ENCODE measurements at regions not wholly inside any gene's neighbourhood (a gene's known extent, or its start where the extent isn't known, plus 50 kb on each side); places are given as distances from the start of the nearest gene placed in this dataset.

DNA sequence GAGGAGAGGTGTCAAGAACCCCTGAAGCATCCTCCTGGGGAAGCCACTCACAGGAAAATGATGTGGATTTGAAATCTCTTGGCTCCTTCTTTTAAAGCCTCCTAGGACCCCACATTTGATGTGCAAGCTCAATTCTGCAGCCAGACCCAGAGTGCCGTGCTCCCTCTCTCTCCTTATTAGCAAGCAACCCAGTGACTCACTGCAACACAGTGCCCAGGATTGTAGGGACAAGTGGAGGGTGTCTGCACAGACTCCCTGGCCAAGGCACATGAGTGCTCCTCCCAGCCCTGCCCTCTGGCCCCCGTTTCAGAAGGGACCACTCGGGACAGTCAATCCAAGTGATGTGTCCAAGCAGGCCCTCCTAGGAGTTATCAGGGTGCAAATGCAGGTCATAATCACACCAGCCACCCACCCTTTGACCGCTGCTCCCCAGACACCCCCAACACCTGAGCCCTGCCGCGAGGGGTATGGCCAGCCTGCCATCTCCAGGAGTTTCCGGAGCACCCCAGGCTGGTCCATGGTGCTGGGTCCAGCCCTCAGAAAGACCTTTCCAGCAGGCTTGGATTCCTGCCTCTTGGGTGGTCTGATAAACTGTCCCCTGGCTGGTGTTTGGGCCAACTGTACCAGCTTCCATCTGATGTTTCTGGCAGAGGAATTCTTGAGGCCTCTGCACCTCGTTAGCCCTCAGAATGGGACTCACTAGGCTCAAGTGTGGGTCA lies 54.5 kb upstream of the CXCL12 start:
- no peak for ATAC-seq (ENCODE audit: insufficient read depth, low FRiP score)
- TF ChIP-seq, protein P1, sequence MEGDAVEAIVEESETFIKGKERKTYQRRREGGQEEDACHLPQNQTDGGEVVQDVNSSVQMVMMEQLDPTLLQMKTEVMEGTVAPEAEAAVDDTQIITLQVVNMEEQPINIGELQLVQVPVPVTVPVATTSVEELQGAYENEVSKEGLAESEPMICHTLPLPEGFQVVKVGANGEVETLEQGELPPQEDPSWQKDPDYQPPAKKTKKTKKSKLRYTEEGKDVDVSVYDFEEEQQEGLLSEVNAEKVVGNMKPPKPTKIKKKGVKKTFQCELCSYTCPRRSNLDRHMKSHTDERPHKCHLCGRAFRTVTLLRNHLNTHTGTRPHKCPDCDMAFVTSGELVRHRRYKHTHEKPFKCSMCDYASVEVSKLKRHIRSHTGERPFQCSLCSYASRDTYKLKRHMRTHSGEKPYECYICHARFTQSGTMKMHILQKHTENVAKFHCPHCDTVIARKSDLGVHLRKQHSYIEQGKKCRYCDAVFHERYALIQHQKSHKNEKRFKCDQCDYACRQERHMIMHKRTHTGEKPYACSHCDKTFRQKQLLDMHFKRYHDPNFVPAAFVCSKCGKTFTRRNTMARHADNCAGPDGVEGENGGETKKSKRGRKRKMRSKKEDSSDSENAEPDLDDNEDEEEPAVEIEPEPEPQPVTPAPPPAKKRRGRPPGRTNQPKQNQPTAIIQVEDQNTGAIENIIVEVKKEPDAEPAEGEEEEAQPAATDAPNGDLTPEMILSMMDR (IDR thresholded peaks at IDR 0.05; ENCODE audit: control extremely low read depth, extremely low read depth): no peak
- peaks cover 0 to 21% (median 1%) of the 10 kb centered on the region in 4 donors for H3K9me3 ChIP-seq (ENCODE audit: control insufficient read depth in 4 of 4, insufficient read depth in 3 of 4, low read length in 3 of 4)
- H3K9ac ChIP-seq (ENCODE audit: insufficient read depth in 1 of 2, low read length in 2 of 2): no peak overlapping the region
- DNase-seq: peak in 2 of 3 donors; percentile 31 to 75
- no peaks in the 10 kb centered on the region for H3K27me3 ChIP-seq (ENCODE audit: control insufficient read depth in 3 of 3, insufficient read depth in 3 of 3, low read length in 2 of 3)
- H3K4me1 ChIP-seq (ENCODE audit: control insufficient read depth in 5 of 5, insufficient read depth in 5 of 5, low read length in 5 of 5): peaks cover 0 to 31% (median 18%) of the 10 kb centered on the region in 5 donors
- no peak overlapping the region for H3K27ac ChIP-seq (ENCODE audit: low read depth in 1 of 2, low read length in 1 of 2)
- no peaks in the 10 kb centered on the region for H3K36me3 ChIP-seq (ENCODE audit: control insufficient read depth in 4 of 4, insufficient read depth in 4 of 4, low read length in 4 of 4)
- no peak overlapping the region for H3K4me3 ChIP-seq
- WGBS, 2 donors: 77 to 92% methylated on average over 8 of the region's 8 CpGs

DNA sequence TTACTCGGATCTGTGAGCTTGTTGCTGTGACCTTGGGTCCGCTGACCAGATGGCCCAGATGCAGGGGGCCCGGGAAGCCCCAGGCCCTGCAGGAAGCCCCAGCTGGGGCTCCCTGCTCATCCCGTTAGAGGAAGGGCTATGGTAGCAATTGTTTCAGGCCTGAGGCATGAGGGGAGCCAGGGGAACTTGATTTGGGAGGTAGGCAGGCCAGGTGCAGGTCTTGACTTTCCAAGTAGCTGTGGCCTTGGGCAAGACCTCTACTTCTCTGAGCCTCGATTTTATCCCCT lies 55.0 kb upstream of the CXCL12 start:
- no peaks in the 10 kb centered on the region for H3K27me3 ChIP-seq (ENCODE audit: control insufficient read depth in 3 of 3, insufficient read depth in 3 of 3, low read length in 2 of 3)
- TF ChIP-seq, protein P1 (IDR thresholded peaks at IDR 0.05; ENCODE audit: control extremely low read depth, extremely low read depth): no peak
- H3K27ac ChIP-seq (ENCODE audit: low read depth in 1 of 2, low read length in 1 of 2): no peak overlapping the region
- H3K36me3 ChIP-seq (ENCODE audit: control insufficient read depth in 4 of 4, insufficient read depth in 4 of 4, low read length in 4 of 4): no peaks in the 10 kb centered on the region
- no peak overlapping the region for H3K4me3 ChIP-seq
- ATAC-seq (ENCODE audit: insufficient read depth, low FRiP score) (no peak), DNase-seq (no peak)
- 58 to 79% methylated on average over 5 of the region's 5 CpGs for WGBS, 2 donors
- no peak overlapping the region for H3K9ac ChIP-seq (ENCODE audit: insufficient read depth in 1 of 2, low read length in 2 of 2)
- H3K4me1 ChIP-seq (ENCODE audit: control insufficient read depth in 5 of 5, insufficient read depth in 5 of 5, low read length in 5 of 5): peaks cover 0 to 31% (median 18%) of the 10 kb centered on the region in 5 donors
- peaks cover 0 to 21% (median 4%) of the 10 kb centered on the region in 4 donors for H3K9me3 ChIP-seq (ENCODE audit: control insufficient read depth in 4 of 4, insufficient read depth in 3 of 4, low read length in 3 of 4)

DNA sequence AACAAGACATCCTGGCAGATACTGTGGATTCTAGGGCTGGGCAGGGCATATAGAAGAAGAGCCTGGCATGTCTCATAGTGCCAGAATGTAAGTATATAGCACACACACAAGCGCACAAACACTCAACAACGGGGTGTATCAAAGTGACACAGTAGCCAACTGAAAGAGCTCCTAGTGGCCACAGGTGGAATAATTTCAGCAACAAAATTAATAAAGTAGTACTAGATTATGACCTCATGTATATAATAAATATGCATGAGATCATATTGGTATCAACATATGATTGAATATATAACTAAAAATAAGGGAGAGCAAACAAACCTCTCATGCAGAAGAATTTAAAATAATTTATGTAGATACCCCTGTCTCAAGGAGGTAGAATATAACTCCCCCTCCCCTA lies 72.4 kb upstream of the CXCL12 start:
- DNase-seq (no peak), ATAC-seq (ENCODE audit: insufficient read depth, low FRiP score) (no peak)
- H3K4me1 ChIP-seq (ENCODE audit: control insufficient read depth in 5 of 5, insufficient read depth in 5 of 5, low read length in 5 of 5): peaks cover 0 to 19% (median 5%) of the 10 kb centered on the region in 5 donors
- peaks cover 0 to 4% (median 0%) of the 10 kb centered on the region in 4 donors for H3K9me3 ChIP-seq (ENCODE audit: control insufficient read depth in 4 of 4, insufficient read depth in 3 of 4, low read length in 3 of 4)
- no peaks in the 10 kb centered on the region for H3K36me3 ChIP-seq (ENCODE audit: control insufficient read depth in 4 of 4, insufficient read depth in 4 of 4, low read length in 4 of 4)
- no peak overlapping the region for H3K4me3 ChIP-seq
- no peak overlapping the region for H3K27ac ChIP-seq (ENCODE audit: low read depth in 1 of 2, low read length in 1 of 2)
- WGBS, 2 donors: 91 to 95% methylated on average over 2 of the region's 2 CpGs
- TF ChIP-seq, protein P1 (IDR thresholded peaks at IDR 0.05; ENCODE audit: control extremely low read depth, extremely low read depth): no peak
- H3K27me3 ChIP-seq (ENCODE audit: control insufficient read depth in 3 of 3, insufficient read depth in 3 of 3, low read length in 2 of 3): no peaks in the 10 kb centered on the region
- H3K9ac ChIP-seq (ENCODE audit: insufficient read depth in 1 of 2, low read length in 2 of 2): no peak overlapping the region
